ENCODE measurements at regions not wholly inside any gene's neighbourhood (a gene's known extent, or its start where the extent isn't known, plus 50 kb on each side); places are given as distances from the start of the nearest gene placed in this dataset.

DNA sequence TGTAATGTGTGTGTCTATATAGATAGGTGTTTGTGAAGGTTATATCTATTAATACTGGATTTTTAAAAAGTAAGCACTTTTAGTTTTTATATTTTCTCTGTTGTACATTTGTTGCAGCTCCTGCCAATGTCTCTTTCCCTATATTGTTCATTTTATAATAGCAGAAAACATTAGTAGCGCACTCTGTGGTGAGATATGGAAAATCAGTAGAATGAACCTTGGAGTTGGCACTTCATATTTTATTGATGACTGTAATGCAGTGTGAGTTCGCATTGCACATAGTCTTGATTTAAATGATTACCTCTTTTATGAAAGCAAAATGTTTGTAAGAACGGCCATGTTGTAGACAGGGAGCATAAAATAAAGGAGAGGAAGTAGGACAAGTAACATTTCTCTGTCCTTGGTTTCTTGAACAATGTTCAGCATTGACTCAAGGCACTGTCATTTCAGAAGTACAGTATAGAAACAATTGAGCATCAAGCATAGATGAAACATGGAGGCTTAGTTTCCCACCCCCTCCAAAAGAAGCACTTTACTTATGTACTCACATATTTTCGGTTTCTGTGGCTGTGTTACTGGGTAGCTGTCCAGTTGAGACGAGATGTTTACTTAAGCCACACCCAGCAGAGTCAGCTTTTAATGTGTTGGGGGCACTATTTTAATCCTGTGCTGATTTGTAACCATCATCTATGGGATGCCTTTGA is 74.0 kb downstream of the TANC2 start:
- TF ChIP-seq SUZ12 (IDR thresholded peaks at IDR 0.05; ENCODE audit: extremely low read depth, insufficient read depth, insufficient read length) (no peak), ZNF274 (IDR thresholded peaks at IDR 0.05; ENCODE audit: low read depth, low read length) (no peak), YY1 (IDR thresholded peaks at IDR 0.05; ENCODE audit: insufficient read depth, insufficient read length) (no peak)

Measured in NT2/D1 (cell line).